Stimulated activated CD8-positive, alpha-beta memory T cell treated with anti-CD3 and anti-CD28 coated beads, Interleukin-15, amount 100 ng/mL, for 48 hours (primary cell): ENCODE measurements at regions not wholly inside any gene's neighbourhood (a gene's known extent, or its start where the extent isn't known, plus 50 kb on each side); places are given as distances from the start of the nearest gene placed in this dataset.

ENCODE experiments used
- DNase-seq, 2 donors: peaks; one replicate each; pipeline ENCODE4 v3.0.0-alpha.2; 2020; ENCODE audit warnings: low read depth in 2 of 2

DNA sequence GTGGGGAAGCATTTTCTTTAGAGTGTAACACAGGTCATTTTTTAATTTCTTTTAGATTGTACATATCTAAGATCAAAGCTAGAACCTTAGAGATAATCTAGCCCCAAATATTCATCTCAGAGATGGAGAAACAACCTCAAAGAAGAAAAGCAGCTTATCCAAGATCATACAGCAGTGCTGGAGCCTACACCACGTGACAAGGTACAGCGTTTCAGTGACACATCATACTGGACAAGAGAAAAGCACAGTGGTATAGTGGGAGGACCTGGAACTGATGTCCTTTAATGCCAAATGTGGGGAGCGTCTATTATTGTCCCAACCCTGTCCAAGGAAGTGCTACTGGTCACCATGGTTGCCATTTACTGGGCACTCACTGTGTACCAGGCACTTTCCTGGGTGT is 445.8 kb downstream of the RPS24 start:
- DNase-seq: no peak

DNA sequence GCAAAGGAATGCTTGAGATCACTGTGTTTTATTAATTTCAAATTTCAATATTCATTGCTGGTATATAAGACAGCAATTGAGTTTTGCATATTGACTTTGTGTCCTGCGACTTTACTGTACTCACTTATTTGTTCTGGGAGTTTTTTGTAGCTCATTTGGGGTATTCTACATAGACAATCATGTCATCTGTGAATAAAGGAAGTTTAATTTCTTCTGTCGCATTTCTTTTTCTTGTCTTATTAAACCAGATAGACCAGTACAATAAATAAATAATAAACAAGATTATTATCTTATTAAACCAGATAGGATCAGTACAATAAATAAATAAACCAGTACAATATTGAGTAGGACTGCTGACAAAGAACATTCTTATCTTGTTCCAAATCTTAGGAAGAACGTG is 448.2 kb downstream of the RPS24 start:
- no peak for DNase-seq

DNA sequence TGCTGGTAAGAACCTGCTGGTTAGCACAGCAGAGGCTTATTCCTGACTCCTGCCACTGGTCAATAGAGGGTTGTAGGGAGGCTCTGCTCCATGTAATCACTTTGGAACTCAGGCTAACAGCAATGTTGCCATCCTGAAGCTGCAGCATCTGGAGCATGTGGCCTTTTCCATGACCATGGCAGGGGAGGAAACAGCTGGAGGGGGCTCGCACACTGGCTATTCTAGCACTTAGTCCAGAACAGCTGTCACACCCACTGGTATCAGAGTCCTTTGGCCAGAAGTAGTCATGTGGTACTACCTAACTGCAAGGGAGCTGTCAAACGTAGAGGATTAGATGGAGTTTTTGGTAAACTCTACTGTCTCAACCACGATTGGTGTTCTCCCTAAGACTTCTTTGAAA is 450.0 kb downstream of the RPS24 start:
- DNase-seq: no peak

DNA sequence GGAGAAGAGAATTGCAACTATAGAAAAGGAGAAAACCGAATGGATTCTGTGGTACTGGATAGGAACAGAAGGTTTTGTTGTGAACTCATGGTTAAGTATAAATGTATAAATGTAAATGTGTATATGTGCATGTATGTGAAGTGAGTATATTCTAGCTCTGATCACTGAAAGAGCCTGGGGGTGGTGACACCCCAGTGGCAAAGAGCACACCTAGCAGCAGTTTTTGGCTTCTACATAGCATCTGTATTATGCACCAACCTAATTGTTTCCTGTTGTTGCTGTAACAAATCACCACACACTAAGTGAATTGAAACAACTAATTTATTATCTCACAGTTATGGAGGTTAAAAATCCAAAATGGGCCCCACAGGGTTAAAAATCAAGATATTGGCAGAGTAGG is 455.4 kb downstream of the RPS24 start:
- no peak for DNase-seq

- no peak for DNase-seq
These were observed 458.1 kb downstream of the RPS24 start for GRCh38 chr10:78491812-78492211.

- DNase-seq: no peak
These were observed 458.8 kb downstream of the RPS24 start for GRCh38 chr10:78492424-78492823.

DNA sequence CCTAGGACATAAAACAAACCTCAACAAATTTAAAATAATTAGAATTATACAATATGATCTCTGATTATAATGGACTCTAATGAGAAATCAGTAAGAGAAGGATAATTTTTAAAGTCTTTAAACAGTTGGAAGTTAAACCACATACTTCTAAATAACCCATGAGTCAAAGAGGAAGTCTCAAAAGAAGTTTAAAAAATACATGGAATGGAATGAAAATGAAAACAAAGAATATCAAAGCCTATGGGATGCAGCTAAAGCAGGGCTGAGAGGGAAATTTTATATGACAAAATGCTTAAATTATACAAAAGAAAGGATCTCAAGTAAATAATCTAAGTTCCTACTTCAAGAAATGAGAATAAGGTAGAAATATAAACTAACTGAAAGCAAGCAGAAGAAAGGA is 460.5 kb downstream of the RPS24 start:
- no peak for DNase-seq

DNA sequence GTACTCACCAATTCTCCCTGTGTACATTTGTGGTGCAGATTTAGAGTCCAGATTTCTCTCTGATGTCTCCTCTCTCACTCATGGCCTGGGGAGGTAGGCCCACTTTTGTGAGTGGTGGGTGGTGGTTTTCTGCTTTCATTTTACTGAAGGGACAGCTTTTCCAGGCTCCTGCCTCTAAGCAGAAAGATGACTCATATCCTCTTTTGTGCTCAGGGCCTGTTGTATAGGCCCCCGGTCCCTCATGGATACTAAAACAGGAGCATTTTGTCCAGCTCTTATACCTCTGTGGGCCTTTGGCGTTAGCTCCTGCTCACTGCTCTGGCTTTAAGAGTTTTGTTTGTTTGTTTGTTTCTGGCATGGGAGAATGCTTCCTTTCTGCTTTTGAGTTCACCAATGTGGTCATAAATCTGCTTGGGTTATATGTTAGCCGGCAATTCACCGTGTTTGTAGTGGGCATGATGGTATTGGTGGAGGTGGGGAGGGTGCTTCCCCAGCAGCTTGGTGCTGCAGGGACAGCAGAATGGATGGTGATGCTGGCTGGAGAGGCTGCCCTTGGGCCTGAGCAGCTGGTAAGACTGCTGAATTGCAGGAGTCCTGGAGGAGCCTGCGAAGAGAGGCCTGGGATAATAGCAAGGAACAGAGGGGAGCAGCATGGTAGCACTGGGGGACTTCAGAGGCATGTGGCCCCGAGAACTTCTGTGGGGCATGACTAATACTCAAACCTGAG is 468.7 kb downstream of the RPS24 start:
- no peak for DNase-seq

- no peak for DNase-seq
These were observed 470.5 kb downstream of the RPS24 start for GRCh38 chr10:78504181-78504580.

GRCh38 chr10:78505657-78506056 is 472.0 kb downstream of the RPS24 start:
- DNase-seq: no peak

DNA sequence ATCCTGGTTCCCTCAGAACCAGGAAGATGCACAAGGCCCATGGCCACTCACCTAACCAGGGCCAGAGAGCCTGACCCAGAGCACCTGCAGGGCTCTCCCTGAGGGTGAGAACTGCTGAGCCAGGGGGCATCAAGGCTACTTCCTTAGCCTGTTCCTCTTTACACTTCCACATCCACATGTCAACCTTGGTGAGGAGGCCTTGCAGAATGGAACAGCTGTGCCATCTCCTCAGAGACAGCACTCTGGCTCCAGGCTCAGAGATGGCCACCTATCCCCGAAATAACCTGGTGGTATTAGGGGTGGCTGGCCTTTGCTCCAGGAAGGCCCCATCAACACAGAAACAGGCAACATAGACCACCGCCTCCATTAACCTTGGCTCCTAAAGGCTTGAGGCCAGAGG is 473.0 kb downstream of the RPS24 start:
- no peak for DNase-seq

DNA sequence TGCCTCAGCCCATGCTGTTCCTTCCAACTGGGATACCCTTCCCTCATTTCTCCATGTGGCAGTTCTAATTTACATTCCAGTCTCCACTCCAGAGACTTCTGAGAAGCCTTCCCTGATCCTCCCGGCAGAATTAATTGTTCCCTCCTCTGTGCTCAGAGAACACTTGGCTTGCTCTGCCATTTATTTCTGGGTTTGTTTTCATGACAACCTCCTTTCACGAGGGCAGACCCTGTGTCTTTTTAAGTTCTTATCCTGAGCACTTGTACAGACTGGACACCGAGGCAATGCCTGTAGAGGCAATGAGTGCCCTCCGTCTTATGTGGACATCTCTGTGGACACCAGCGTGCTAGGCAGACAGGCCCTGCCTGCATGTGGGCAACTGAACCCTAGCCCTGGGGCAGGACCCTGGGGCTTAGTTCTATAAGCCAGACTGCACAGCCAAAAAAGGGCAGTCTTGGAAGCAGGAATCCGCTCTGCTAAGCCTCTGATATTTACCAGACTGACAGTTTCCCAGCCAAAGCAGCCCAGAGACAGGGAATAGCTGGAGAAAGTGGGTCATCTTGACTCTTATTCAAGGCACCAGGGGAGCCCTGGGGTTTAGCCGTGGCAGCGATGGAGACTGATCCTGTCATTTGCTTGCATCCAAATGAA is 474.0 kb downstream of the RPS24 start:
- DNase-seq: no peak

DNA sequence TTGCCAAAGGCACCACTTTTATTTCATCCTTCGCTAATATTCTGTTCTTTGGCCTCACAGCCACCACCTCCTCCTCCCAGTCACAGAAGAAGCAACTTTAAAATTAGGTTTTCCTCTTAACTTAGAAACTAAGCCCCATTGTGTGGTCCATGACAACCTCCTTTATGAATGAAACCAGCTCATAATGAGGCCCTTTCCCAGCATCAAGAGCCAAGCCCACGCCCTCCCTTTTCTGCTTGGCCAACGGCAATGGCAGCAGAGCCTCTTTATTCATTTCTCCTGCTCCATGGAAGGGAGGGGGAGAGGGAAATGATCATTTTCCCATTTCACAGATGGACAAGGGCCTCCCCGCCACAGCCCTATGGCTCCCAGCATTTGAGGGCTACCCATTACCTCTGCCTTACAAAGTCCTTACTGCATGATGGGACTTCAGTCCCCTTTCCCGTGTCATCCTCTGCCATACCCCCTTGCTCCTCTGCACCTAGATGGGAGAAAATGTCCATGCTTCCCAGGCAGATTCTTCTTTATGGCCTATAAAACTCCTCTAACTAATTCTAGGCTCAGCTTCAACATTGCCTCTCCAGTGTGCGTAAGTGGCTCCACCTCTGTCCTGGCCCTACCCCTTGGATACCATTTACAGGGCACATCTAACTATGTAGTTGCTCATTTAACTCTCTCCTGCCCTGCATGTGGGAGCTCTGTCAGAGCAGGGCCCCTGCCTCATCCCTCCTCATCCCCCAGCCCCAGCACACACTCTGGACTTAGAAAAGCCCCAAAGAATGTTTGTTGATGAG is 475.5 kb downstream of the RPS24 start:
- no peak for DNase-seq

- DNase-seq: no peak
These were observed 477.1 kb downstream of the RPS24 start for GRCh38 chr10:78510566-78511323.

GRCh38 chr10:78511324-78512204 is 477.9 kb downstream of the RPS24 start:
- DNase-seq: no peak

- no peak for DNase-seq
These were observed 478.5 kb downstream of the RPS24 start for GRCh38 chr10:78512205-78512550.

- no peak for DNase-seq
These were observed 479.7 kb downstream of the RPS24 start for GRCh38 chr10:78513330-78513729.

- DNase-seq: no peak
These were observed 480.3 kb downstream of the RPS24 start for GRCh38 chr10:78513986-78514385.

DNA sequence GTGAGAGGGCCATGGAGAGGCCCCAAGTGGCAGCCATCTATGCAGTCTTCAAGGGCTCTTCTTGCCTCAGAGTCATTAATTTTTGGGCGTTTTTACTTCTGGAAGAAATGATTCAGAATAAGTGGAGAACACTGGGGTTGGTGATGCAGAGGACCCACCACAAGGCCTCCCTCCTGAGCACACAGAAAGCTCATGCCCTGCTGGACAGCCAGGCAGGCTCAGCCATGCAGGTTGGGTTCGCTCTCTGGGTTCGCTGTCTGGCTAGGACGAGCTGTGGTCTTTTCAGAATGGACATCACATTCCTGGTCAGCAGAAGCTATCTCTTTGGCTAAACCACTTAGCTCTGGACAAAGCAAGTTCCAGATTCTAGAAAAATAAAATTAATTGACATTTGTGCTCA is 480.8 kb downstream of the RPS24 start:
- no peak for DNase-seq

DNA sequence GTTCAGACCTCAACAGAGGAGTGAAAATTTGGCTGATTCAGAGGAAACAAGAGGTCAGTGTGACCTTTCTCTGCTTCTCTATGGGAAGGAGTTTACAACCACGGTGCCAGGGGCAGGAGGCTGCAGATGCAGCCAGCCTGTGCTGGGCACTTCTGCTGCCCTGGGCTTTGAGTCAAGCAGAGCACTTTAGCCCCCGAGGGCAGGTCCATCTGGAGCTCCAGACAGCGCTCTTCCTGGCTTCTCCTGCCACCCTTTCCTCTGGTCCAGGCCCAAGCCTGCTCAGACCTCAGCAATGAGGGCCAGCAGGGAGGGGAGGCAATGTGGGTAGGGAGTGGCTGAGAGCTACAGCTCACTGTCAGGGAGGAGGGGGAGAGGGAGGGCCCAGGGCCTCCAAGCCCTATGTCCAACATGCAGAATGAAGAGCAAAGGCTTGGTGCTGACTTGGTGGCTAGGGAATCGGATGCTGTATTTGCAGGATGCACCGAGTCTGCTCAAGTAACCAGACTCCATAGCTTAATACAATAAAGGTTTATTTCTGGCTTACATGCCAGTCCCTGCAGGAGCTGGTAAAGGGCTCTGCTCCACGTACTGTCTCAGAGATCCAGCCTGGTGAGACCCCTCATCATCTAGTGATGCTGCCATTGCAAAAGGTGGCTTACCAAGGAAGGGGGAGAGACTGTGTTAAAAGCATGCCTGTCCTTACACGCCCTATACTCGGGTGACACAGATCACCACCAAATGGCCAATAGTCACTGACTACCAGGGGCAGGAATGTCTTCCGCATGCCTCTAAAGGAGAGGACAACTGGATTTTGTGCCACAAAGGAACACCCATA is 481.6 kb downstream of the RPS24 start:
- no peak for DNase-seq

GRCh38 chr10:78515873-78516153 is 482.1 kb downstream of the RPS24 start:
- DNase-seq: no peak
